Loucy (cell line): ENCODE measurements at regions not wholly inside any gene's neighbourhood (a gene's known extent, or its start where the extent isn't known, plus 50 kb on each side); places are given as distances from the start of the nearest gene placed in this dataset.

ENCODE experiments used
- H2AFZ ChIP-seq: fragments of 200-600 bp; sonication (generic); 2 replicates; pipeline ENCODE4 v1.6.0; 2016; ENCODE audit warnings: antibody characterized with exemption, mild to moderate bottlenecking, low read length, moderate library complexity
- H3F3A ChIP-seq: fragments of 200-600 bp; 2 replicates; pipeline ENCODE4 v1.6.0; 2016; ENCODE audit warnings: antibody characterized with exemption, low read depth, mild to moderate bottlenecking
- H3K27me3 ChIP-seq: fragments of 200-600 bp; sonication (generic); 2 replicates; pipeline ENCODE4 v1.6.1; 2014; ENCODE audit warnings: low read length, mild to moderate bottlenecking; ENCODE audit not compliant: insufficient read depth, poor library complexity, severe bottlenecking
- H3K36me3 ChIP-seq: fragments of 200-600 bp; sonication (generic); 2 replicates; pipeline ENCODE4 v1.6.1; 2016; ENCODE audit warnings: low read length; ENCODE audit not compliant: insufficient read depth
- H3K4me1 ChIP-seq: fragments of 200-600 bp; sonication (generic); 2 replicates; pipeline ENCODE4 v1.5.1; 2014; ENCODE audit warnings: low read length, mild to moderate bottlenecking; ENCODE audit not compliant: insufficient read depth, poor library complexity, severe bottlenecking
- H3K4me2 ChIP-seq: fragments of 200-600 bp; sonication (generic); 2 replicates; pipeline ENCODE4 v1.6.0; 2014; ENCODE audit warnings: antibody characterized with exemption, low read length, low read depth, mild to moderate bottlenecking; ENCODE audit not compliant: poor library complexity, severe bottlenecking
- H3K4me3 ChIP-seq: fragments of 200-600 bp; sonication (generic); 2 replicates; pipeline ENCODE4 v1.5.1; 2014; ENCODE audit warnings: low read length, mild to moderate bottlenecking, mixed read lengths; ENCODE audit not compliant: poor library complexity, severe bottlenecking
- H3K79me2 ChIP-seq: fragments of 200-600 bp; sonication (generic); 2 replicates; pipeline ENCODE4 v1.6.1; 2014; ENCODE audit warnings: low read length; ENCODE audit not compliant: insufficient read depth
- H3K9ac ChIP-seq: fragments of 200-600 bp; sonication (generic); 2 replicates; pipeline ENCODE4 v1.6.0; 2014; ENCODE audit warnings: mild to moderate bottlenecking, low read depth, low read length, moderate library complexity; ENCODE audit not compliant: poor library complexity, severe bottlenecking
- H3K9me2 ChIP-seq: fragments of 200-600 bp; sonication (generic); replicated peaks from 2 replicates; pipeline ENCODE4 v1.6.1; 2016; ENCODE audit warnings: low read depth, low read length, mixed read lengths
- H3K9me3 ChIP-seq: fragments of 200-600 bp; sonication (generic); 2 replicates; pipeline ENCODE4 v1.6.1; 2014; ENCODE audit warnings: mild to moderate bottlenecking, antibody characterized with exemption, low read length, low read depth; ENCODE audit not compliant: insufficient read depth
- H4K20me1 ChIP-seq: fragments of 200-600 bp; sonication (generic); 2 replicates; pipeline ENCODE4 v1.6.0; 2014; ENCODE audit warnings: antibody characterized with exemption, low read length, mild to moderate bottlenecking; ENCODE audit not compliant: insufficient read depth, poor library complexity, severe bottlenecking
- EZH2phosphoT487 ChIP-seq: fragments of 200-600 bp; IDR thresholded peaks from 2 replicates; pipeline ENCODE4 v1.6.1; 2018; ENCODE audit warnings: antibody characterized with exemption, mild to moderate bottlenecking, moderate library complexity, borderline replicate concordance
- TF ChIP-seq, protein P1 (sequence below): fragments of 200-600 bp; sonication (generic); conservative IDR thresholded peaks from 2 replicates; pipeline ENCODE4 v1.5.1; 2014; ENCODE audit warnings: mild to moderate bottlenecking, antibody characterized with exemption, low read length

DNA sequence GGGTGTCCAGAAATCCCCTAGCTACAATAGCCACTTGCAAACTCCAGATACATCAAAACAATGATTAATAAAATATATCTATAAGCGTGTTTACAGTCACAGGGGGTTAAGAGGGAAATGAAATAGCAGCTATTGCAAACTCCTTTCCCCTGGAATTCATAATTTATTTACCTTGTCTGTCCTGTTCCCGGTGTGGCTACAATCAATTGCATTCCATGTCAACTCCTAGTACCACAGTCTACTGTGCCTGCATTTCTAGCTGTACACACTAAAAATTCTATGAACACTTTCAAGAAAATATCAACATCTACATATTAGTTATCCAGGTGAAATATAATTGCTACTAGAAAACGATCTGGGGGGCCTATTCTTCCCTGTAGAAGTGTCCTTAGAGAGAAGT is 217.6 kb downstream of the ELAVL2 start:
- Histone ChIP-seq H3K9me2 (no peaks in the 10 kb centered on the region), H3K9me3 (no peaks in the 10 kb centered on the region), H3K27me3 (no peaks in the 10 kb centered on the region), H3K4me2 (no peak overlapping the region), H3F3A (no peaks in the 10 kb centered on the region), H3K79me2 (no peaks in the 10 kb centered on the region), H3K4me3 (no peak overlapping the region), H2AFZ (no peak overlapping the region), H3K4me1 (no peaks in the 10 kb centered on the region), H3K9ac (no peak overlapping the region), H3K36me3 (no peaks in the 10 kb centered on the region), H4K20me1 (no peaks in the 10 kb centered on the region)
- no peak for TF ChIP-seq EZH2phosphoT487
- TF ChIP-seq, protein P1, sequence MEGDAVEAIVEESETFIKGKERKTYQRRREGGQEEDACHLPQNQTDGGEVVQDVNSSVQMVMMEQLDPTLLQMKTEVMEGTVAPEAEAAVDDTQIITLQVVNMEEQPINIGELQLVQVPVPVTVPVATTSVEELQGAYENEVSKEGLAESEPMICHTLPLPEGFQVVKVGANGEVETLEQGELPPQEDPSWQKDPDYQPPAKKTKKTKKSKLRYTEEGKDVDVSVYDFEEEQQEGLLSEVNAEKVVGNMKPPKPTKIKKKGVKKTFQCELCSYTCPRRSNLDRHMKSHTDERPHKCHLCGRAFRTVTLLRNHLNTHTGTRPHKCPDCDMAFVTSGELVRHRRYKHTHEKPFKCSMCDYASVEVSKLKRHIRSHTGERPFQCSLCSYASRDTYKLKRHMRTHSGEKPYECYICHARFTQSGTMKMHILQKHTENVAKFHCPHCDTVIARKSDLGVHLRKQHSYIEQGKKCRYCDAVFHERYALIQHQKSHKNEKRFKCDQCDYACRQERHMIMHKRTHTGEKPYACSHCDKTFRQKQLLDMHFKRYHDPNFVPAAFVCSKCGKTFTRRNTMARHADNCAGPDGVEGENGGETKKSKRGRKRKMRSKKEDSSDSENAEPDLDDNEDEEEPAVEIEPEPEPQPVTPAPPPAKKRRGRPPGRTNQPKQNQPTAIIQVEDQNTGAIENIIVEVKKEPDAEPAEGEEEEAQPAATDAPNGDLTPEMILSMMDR, result no peak

GRCh38 chr9:23611869-23612268 is 214.2 kb downstream of the ELAVL2 start:
- no peak overlapping the region for H3K4me2 ChIP-seq
- H4K20me1 ChIP-seq, result no peaks in the 10 kb centered on the region
- no peaks in the 10 kb centered on the region for H3F3A ChIP-seq
- H3K9me3 ChIP-seq, result no peaks in the 10 kb centered on the region
- no peaks in the 10 kb centered on the region for H3K27me3 ChIP-seq
- no peaks in the 10 kb centered on the region for H3K4me1 ChIP-seq
- no peak overlapping the region for H2AFZ ChIP-seq
- H3K36me3 ChIP-seq, result no peaks in the 10 kb centered on the region
- no peaks in the 10 kb centered on the region for H3K9me2 ChIP-seq
- TF ChIP-seq, protein P1, result no peak
- no peak for TF ChIP-seq EZH2phosphoT487
- H3K9ac ChIP-seq, result no peak overlapping the region
- no peak overlapping the region for H3K4me3 ChIP-seq
- no peaks in the 10 kb centered on the region for H3K79me2 ChIP-seq

DNA sequence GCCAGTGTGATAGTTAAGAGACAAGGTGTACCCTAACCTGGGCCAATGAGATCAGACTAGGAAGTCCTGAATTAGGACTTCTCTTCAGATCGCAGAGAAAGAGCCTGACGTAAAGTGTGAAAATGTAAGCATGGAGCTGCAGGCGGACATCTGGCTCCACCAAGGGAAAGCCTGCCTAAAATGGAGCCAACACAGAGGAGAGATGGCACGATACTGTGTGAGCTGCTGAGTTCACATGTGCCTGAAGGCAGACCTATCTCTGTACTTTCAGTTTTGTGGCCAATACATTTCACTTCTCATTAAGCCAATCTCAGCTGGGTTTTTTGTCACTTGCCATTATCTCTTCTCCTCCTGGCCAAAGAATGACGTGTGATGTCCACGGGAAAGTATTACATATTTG is 210.5 kb downstream of the ELAVL2 start:
- Histone ChIP-seq H3K4me2 (no peak overlapping the region), H2AFZ (no peak overlapping the region), H3K27me3 (no peaks in the 10 kb centered on the region), H4K20me1 (no peaks in the 10 kb centered on the region), H3F3A (no peaks in the 10 kb centered on the region), H3K9me3 (no peaks in the 10 kb centered on the region), H3K36me3 (no peaks in the 10 kb centered on the region), H3K4me3 (no peak overlapping the region), H3K4me1 (no peaks in the 10 kb centered on the region), H3K9me2 (no peaks in the 10 kb centered on the region), H3K9ac (no peak overlapping the region), H3K79me2 (no peaks in the 10 kb centered on the region)
- TF ChIP-seq EZH2phosphoT487, result no peak
- TF ChIP-seq, protein P1, result no peak
